HCT116 (cell line): ENCODE measurements at regions not wholly inside any gene's neighbourhood (a gene's known extent, or its start where the extent isn't known, plus 50 kb on each side); places are given as distances from the start of the nearest gene placed in this dataset.

Source experiments
- ATAC-seq: fragments of 200-7000 bp; cut with Tn5 transposase; 2 replicates; pipeline ENCODE4 v1.9.1; 2020; ENCODE audit warnings: mild to moderate bottlenecking, moderate library complexity
- BruUV-seq: library from RNA; stranded (reverse); fragments of 400-500 nt; replicated peaks from 2 replicates; lab custom pipeline; 2021; lab: Mats Ljungman, UMichigan
- CTCF ChIA-PET: fragments of 300-600 bp; sonication (Branson Sonifier 250); formaldehyde crosslinking; loops from one replicate; lab custom pipeline; 2021; ENCODE audit warnings: antibody characterized with exemption; lab: Charles Lee
- POLR2A ChIA-PET: fragments of 300-600, 350-600 bp; sonication (Branson Sonifier 250); formaldehyde crosslinking; loops from one replicate; lab custom pipeline; 2021; ENCODE audit warnings: antibody characterized with exemption; lab: Charles Lee
- RAD21 ChIA-PET, 2 experiments: fragments of 300-600 bp; sonication (Branson Sonifier 250); formaldehyde crosslinking; loops; one replicate each; lab custom pipeline; 2023; ENCODE audit warnings: low total read pairs in 2 of 2; ENCODE audit not compliant: uncharacterized antibody in 2 of 2, unreplicated experiment in 2 of 2, low non-redundant PET in 1 of 2; lab: Charles Lee
- DNase-seq: peaks from one replicate; pipeline ENCODE4 v3.0.0-alpha.2; 2010; ENCODE audit warnings: low read depth, low spot score
- H2AFZ ChIP-seq: fragments of 200-600 bp; shearing (Covaris generic), sonication (generic); 2 replicates; pipeline ENCODE4 v1.6.1; 2017; ENCODE audit warnings: low read depth, mixed run types, mixed read lengths, antibody characterized with exemption, low read length; ENCODE audit not compliant: poor library complexity, severe bottlenecking
- H3K27ac ChIP-seq: 2 replicates; pipeline ENCODE4 v1.5.1; 2012; ENCODE audit warnings: low read depth, low read length
- H3K27me3 ChIP-seq: fragments of 200-600 bp; sonication (generic); 2 replicates; pipeline ENCODE4 v1.6.1; 2016; ENCODE audit warnings: mixed run types, low read length, mixed read lengths; ENCODE audit not compliant: insufficient read depth
- H3K36me3 ChIP-seq, 2 experiments: fragments of 200-500 bp in 1 of 2; fragments of 200-600 bp in 1 of 2; sonication (Bioruptor generic) in 1 of 2; sonication (generic) in 1 of 2; 2 replicates each; pipeline versions ENCODE4 v1.5.1 to v1.6.1; 2014 to 2016; ENCODE audit warnings: low read length in 2 of 2, inconsistent platforms in 1 of 2, mixed read lengths in 1 of 2, mixed run types in 1 of 2; ENCODE audit not compliant: insufficient read depth in 2 of 2, control insufficient read depth in 1 of 2
- H3K4me1 ChIP-seq, 2 experiments: fragments of 200-600 bp in 1 of 2; sonication (generic) in 1 of 2; 2 replicates each; pipeline versions ENCODE4 v1.5.1 to v1.6.1; 2012 to 2017; ENCODE audit warnings: low read length in 2 of 2, inconsistent platforms in 1 of 2, mild to moderate bottlenecking in 1 of 2, mixed read lengths in 1 of 2, mixed run types in 1 of 2, moderate library complexity in 1 of 2; ENCODE audit not compliant: insufficient read depth in 2 of 2, control insufficient read depth in 1 of 2
- H3K4me2 ChIP-seq: fragments of 200-600 bp; sonication (generic); 2 replicates; pipeline ENCODE4 v1.6.1; 2017; ENCODE audit warnings: mixed run types, low read length, mixed read lengths
- H3K4me3 ChIP-seq, 2 experiments: fragments of 200-600 bp in 1 of 2; sonication (generic) in 1 of 2; replicated peaks in 1 of 2; 2 replicates each; pipeline ENCODE4 v1.5.1; 2011 to 2016; ENCODE audit warnings: low read length in 2 of 2, control low read depth in 1 of 2, low read depth in 1 of 2, mild to moderate bottlenecking in 1 of 2, mixed read lengths in 1 of 2, mixed run types in 1 of 2
- H3K79me2 ChIP-seq: fragments of 200-600 bp; sonication (generic); 2 replicates; pipeline ENCODE4 v1.6.1; 2017; ENCODE audit warnings: mild to moderate bottlenecking, mixed run types, low read length, moderate library complexity, mixed read lengths; ENCODE audit not compliant: insufficient read depth
- H3K9ac ChIP-seq: fragments of 200-600 bp; sonication (generic); 2 replicates; pipeline ENCODE4 v1.6.1; 2016; ENCODE audit warnings: low read length, mixed read lengths
- H3K9me2 ChIP-seq: fragments of 200-600 bp; sonication (generic), shearing (Covaris generic); 2 replicates; pipeline ENCODE4 v1.6.1; 2017; ENCODE audit warnings: mixed run types, mild to moderate bottlenecking, moderate library complexity; ENCODE audit not compliant: insufficient read depth
- H3K9me3 ChIP-seq, 2 experiments: fragments of 200-500 bp in 1 of 2; fragments of 200-600 bp in 1 of 2; sonication (Bioruptor generic) in 1 of 2; sonication (generic) in 1 of 2; 2 replicates each; pipeline ENCODE4 v1.6.1; 2014 to 2017; ENCODE audit warnings: low read length in 2 of 2, mixed read lengths in 2 of 2, inconsistent platforms in 1 of 2, low read depth in 1 of 2, mild to moderate bottlenecking in 1 of 2, mixed run types in 1 of 2, moderate library complexity in 1 of 2; ENCODE audit not compliant: control insufficient read depth in 1 of 2, insufficient read depth in 1 of 2
- H4K20me1 ChIP-seq: fragments of 200-600 bp; sonication (generic), shearing (Covaris generic); 2 replicates; pipeline ENCODE4 v1.6.1; 2017; ENCODE audit warnings: mixed run types, mild to moderate bottlenecking, moderate library complexity; ENCODE audit not compliant: insufficient read depth
- ATF3 ChIP-seq: IDR thresholded peaks from 2 replicates; pipeline ENCODE4 v1.6.1; 2012
- CBX3 ChIP-seq: IDR thresholded peaks from 2 replicates; pipeline ENCODE4 v1.6.1; 2012; ENCODE audit warnings: low read depth
- CTCF ChIP-seq, 3 experiments: fragments of 200-600 bp in 1 of 3; sonication (generic) in 1 of 3; IDR thresholded peaks in 2 of 3; conservative IDR thresholded peaks in 1 of 3; 2 replicates each; pipeline ENCODE4 v1.5.1; 2012 to 2017; ENCODE audit warnings: low read depth in 2 of 3, low read length in 2 of 3, antibody characterized with exemption in 1 of 3, borderline replicate concordance in 1 of 3, control low read depth in 1 of 3, mild to moderate bottlenecking in 1 of 3, mixed read lengths in 1 of 3, mixed run types in 1 of 3, moderate library complexity in 1 of 3; ENCODE audit not compliant: insufficient read depth in 1 of 3
- EGR1 ChIP-seq: IDR thresholded peaks from 2 replicates; pipeline ENCODE4 v1.6.1; 2012; ENCODE audit warnings: low read depth
- EZH2 ChIP-seq: fragments of 200-600 bp; sonication (generic); IDR thresholded peaks from 2 replicates; pipeline ENCODE4 v1.6.1; 2017; ENCODE audit warnings: antibody characterized with exemption, mixed run types
- FOSL1 ChIP-seq: IDR thresholded peaks from 2 replicates; pipeline ENCODE4 v1.6.1; 2012; ENCODE audit warnings: low read depth
- JUND ChIP-seq: IDR thresholded peaks from 2 replicates; pipeline ENCODE4 v1.6.1; 2012
- POLR2A ChIP-seq: IDR thresholded peaks from 2 replicates; pipeline ENCODE4 v1.7.0; 2011; ENCODE audit warnings: borderline replicate concordance; ENCODE audit not compliant: insufficient read depth, insufficient read length; ENCODE audit errors: extremely low read depth
- SP1 ChIP-seq: IDR thresholded peaks from 2 replicates; pipeline ENCODE4 v1.6.1; 2012; ENCODE audit warnings: low read depth
- SRF ChIP-seq: IDR thresholded peaks from 2 replicates; pipeline ENCODE4 v1.6.1; 2012; ENCODE audit warnings: low read depth
- YY1 ChIP-seq: IDR thresholded peaks from 2 replicates; pipeline ENCODE4 v1.6.1; 2011; ENCODE audit warnings: low read length, low read depth, moderate library complexity, mild to moderate bottlenecking; ENCODE audit not compliant: insufficient replicate concordance; ENCODE audit errors: extremely low read depth
- ZBTB33 ChIP-seq: IDR thresholded peaks from 2 replicates; pipeline ENCODE4 v1.6.1; 2011; ENCODE audit warnings: mild to moderate bottlenecking, low read length, moderate library complexity; ENCODE audit not compliant: insufficient replicate concordance; ENCODE audit errors: extremely low read depth
- ZFX ChIP-seq: fragments of 450-650 bp; IDR thresholded peaks from 2 replicates; pipeline ENCODE4 v1.6.1; 2017
- intact Hi-C: fragments of 100-400 bp; cut with micrococcal nuclease; formaldehyde crosslinking; loops from 2 replicates; pipeline ENCODE4 v1.10.0; 2022
- TF ChIP-seq, protein P1 (sequence below): IDR thresholded peaks from 2 replicates; pipeline ENCODE4 v1.6.1; 2012; ENCODE audit warnings: low read depth

DNA sequence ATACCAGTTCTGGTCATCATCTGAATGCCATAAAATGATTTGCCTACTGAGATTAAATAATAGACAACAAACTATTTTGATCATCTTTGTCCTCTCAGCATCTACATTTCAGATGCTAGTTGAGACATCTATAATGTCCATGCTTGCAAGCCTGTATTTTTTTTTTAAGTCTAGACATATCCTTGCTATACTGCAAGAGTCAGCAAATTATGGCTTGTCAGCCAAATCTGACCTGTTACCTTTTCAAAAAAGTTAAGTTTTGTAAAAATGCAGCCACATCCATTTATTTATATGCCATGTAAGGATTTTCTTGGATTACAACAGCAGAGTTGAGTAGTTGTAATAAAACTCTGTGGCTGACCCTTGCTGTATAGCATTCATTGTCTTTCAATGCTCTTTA, 1355.7 kb upstream of the FAM98A start:
- RAD21 ChIA-PET, result no interaction called here
- TF ChIP-seq ZFX (no peak), CBX3 (no peak), JUND (no peak), FOSL1 (no peak), ZBTB33 (no peak), ATF3 (no peak), CTCF (IDR thresholded peaks at IDR 0.05 in 2 of 3, conservative IDR thresholded peaks at IDR 0.05 in 1 of 3; ENCODE audit: borderline replicate concordance in 1 of 3, insufficient read depth in 1 of 3, low read depth in 2 of 3, low read length in 2 of 3) (no peak), EZH2 (no peak), SRF (no peak), POLR2A (no peak), EGR1 (no peak), YY1 (no peak), SP1 (no peak)
- TF ChIP-seq, protein P1, sequence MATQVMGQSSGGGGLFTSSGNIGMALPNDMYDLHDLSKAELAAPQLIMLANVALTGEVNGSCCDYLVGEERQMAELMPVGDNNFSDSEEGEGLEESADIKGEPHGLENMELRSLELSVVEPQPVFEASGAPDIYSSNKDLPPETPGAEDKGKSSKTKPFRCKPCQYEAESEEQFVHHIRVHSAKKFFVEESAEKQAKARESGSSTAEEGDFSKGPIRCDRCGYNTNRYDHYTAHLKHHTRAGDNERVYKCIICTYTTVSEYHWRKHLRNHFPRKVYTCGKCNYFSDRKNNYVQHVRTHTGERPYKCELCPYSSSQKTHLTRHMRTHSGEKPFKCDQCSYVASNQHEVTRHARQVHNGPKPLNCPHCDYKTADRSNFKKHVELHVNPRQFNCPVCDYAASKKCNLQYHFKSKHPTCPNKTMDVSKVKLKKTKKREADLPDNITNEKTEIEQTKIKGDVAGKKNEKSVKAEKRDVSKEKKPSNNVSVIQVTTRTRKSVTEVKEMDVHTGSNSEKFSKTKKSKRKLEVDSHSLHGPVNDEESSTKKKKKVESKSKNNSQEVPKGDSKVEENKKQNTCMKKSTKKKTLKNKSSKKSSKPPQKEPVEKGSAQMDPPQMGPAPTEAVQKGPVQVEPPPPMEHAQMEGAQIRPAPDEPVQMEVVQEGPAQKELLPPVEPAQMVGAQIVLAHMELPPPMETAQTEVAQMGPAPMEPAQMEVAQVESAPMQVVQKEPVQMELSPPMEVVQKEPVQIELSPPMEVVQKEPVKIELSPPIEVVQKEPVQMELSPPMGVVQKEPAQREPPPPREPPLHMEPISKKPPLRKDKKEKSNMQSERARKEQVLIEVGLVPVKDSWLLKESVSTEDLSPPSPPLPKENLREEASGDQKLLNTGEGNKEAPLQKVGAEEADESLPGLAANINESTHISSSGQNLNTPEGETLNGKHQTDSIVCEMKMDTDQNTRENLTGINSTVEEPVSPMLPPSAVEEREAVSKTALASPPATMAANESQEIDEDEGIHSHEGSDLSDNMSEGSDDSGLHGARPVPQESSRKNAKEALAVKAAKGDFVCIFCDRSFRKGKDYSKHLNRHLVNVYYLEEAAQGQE, result no peak
- Histone ChIP-seq H3K4me3 (no peak overlapping the region), H2AFZ (no peak overlapping the region), H3K9me3 (peaks cover 3 to 17% of the 10 kb centered on the region in 2 experiments; a peak in 1 of 4 replicates), H3K4me2 (no peak overlapping the region), H3K36me3 (no peaks in the 10 kb centered on the region), H3K9ac (no peak overlapping the region), H3K79me2 (no peaks in the 10 kb centered on the region), H4K20me1 (no peaks in the 10 kb centered on the region), H3K9me2 (no peaks in the 10 kb centered on the region), H3K27ac (no peak overlapping the region), H3K4me1 (no peaks in the 10 kb centered on the region), H3K27me3 (no peaks in the 10 kb centered on the region)
- no peak for ATAC-seq
- CTCF ChIA-PET, result no interaction called here
- no TSS peak for BruUV-seq
- POLR2A ChIA-PET, result no interaction called here
- DNase-seq, result no peak
- intact Hi-C loops, result no loop called here
